Common myeloid progenitor, CD34-positive (primary cell): ENCODE measurements at regions not wholly inside any gene's neighbourhood (a gene's known extent, or its start where the extent isn't known, plus 50 kb on each side); places are given as distances from the start of the nearest gene placed in this dataset.

Experiments used
- CTCF ChIA-PET: fragments of 350-600 bp; sonication (Branson Sonifier 250); formaldehyde crosslinking; loops from one replicate; lab custom pipeline; 2021; ENCODE audit warnings: antibody characterized with exemption; lab: Charles Lee
- POLR2A ChIA-PET: fragments of 350-600 bp; sonication (Branson Sonifier 250); formaldehyde crosslinking; loops from one replicate; lab custom pipeline; 2021; ENCODE audit warnings: antibody characterized with exemption; lab: Charles Lee
- DNase-seq, 3 donors: peaks; one replicate each; pipeline versions ENCODE4 v3.0.0 to v3.0.0-alpha.2; 2013
- H3K27ac ChIP-seq, 2 experiments: 1 replicate in 1 of 2; 2 replicates in 1 of 2; pipeline ENCODE4 v1.7.0; 2013; ENCODE audit warnings: inconsistent platforms in 2 of 2, low read length in 2 of 2, mild to moderate bottlenecking in 2 of 2, low read depth in 1 of 2, moderate library complexity in 1 of 2; ENCODE audit not compliant: severe bottlenecking in 2 of 2, insufficient read depth in 1 of 2, poor library complexity in 1 of 2
- H3K27me3 ChIP-seq, 5 experiments: replicated peaks in 2 of 5; 1 replicate in 3 of 5; 2 replicates in 2 of 5; pipeline versions ENCODE4 v1.6.1 to v1.7.0; 2013; ENCODE audit warnings: low read length in 4 of 5, mild to moderate bottlenecking in 2 of 5, moderate library complexity in 2 of 5, inconsistent platforms in 1 of 5; ENCODE audit not compliant: insufficient read depth in 5 of 5, control insufficient read depth in 4 of 5
- H3K36me3 ChIP-seq, 4 experiments: 1 replicate in 2 of 4; 2 replicates in 2 of 4; pipeline versions ENCODE4 v1.6.1 to v1.7.0; 2013; ENCODE audit warnings: low read length in 3 of 4, control low read depth in 1 of 4, mild to moderate bottlenecking in 1 of 4; ENCODE audit not compliant: control insufficient read depth in 4 of 4, insufficient read depth in 4 of 4
- H3K4me1 ChIP-seq, 4 experiments: 1 replicate in 3 of 4; 2 replicates in 1 of 4; pipeline versions ENCODE4 v1.6.1 to v1.7.1; 2013; ENCODE audit warnings: low read length in 3 of 4, mild to moderate bottlenecking in 3 of 4, control low read depth in 1 of 4, inconsistent platforms in 1 of 4, moderate library complexity in 1 of 4; ENCODE audit not compliant: control insufficient read depth in 4 of 4, insufficient read depth in 4 of 4; ENCODE audit errors: control extremely low read depth in 1 of 4
- H3K4me3 ChIP-seq, 7 experiments: 1 replicate in 4 of 7; 2 replicates in 3 of 7; pipeline versions ENCODE4 v1.5.1 to v1.7.0; 2013; ENCODE audit warnings: mild to moderate bottlenecking in 7 of 7, low read length in 6 of 7, moderate library complexity in 6 of 7, inconsistent platforms in 2 of 7, low read depth in 2 of 7, control low read depth in 1 of 7; ENCODE audit not compliant: insufficient read depth in 4 of 7, control insufficient read depth in 1 of 7; ENCODE audit errors: extremely low read depth in 1 of 7
- H3K9me3 ChIP-seq, 5 experiments: 1 replicate in 4 of 5; 2 replicates in 1 of 5; pipeline versions ENCODE4 v1.6.1 to v1.7.1; 2013; ENCODE audit warnings: low read length in 4 of 5, mild to moderate bottlenecking in 2 of 5, inconsistent platforms in 1 of 5, low read depth in 1 of 5, moderate library complexity in 1 of 5; ENCODE audit not compliant: control insufficient read depth in 4 of 5, insufficient read depth in 2 of 5; ENCODE audit errors: control extremely low read depth in 1 of 5
- WGBS: methylation state at CpG from one replicate; pipeline ENCODE4 v1.1.5; 2013; ENCODE audit not compliant: insufficient coverage; 5-methylcytosine and 5-hydroxymethylcytosine counted together

- no peak for DNase-seq
- POLR2A ChIA-PET = no interaction called here
- Histone ChIP-seq H3K27ac (no peak overlapping the region), H3K36me3 (no peaks in the 10 kb centered on the region), H3K27me3 (no peaks in the 10 kb centered on the region), H3K9me3 (no peaks in the 10 kb centered on the region), H3K4me3 (no peak overlapping the region), H3K4me1 (no peaks in the 10 kb centered on the region)
- CTCF ChIA-PET = interaction anchor here (0.5 kb wide), 1 partner anchor 24 kb away, joined by 3 read pairs; no protein-coding TSS in a partner anchor
- WGBS = 100% methylated on average over 1 of the region's 2 CpGs
Measured at GRCh38 chr10:27440478-27440877, 63.6 kb upstream of the RAB18 start.

GRCh38 chr10:27440021-27440420 is 64.1 kb upstream of the RAB18 start:
- POLR2A ChIA-PET = no interaction called here

GRCh38 chr10:27439101-27439500 is 65.0 kb upstream of the RAB18 start:
- POLR2A ChIA-PET = no interaction called here
- Histone ChIP-seq H3K4me1 (no peaks in the 10 kb centered on the region), H3K9me3 (no peaks in the 10 kb centered on the region), H3K36me3 (no peaks in the 10 kb centered on the region), H3K4me3 (no peak overlapping the region), H3K27me3 (no peaks in the 10 kb centered on the region), H3K27ac (no peak overlapping the region)
- no peak for DNase-seq
- CTCF ChIA-PET = interaction anchor here (1.3 kb wide), 1 partner anchor 14 kb away, joined by 3 read pairs; no protein-coding TSS in a partner anchor
- no CpG with 5 or more reads among the region's 1 CpG for WGBS

More at GRCh38 chr10:27440021-27440420, 64.1 kb upstream of the RAB18 start:
- H3K9me3 ChIP-seq = no peaks in the 10 kb centered on the region
- CTCF ChIA-PET = interaction anchor here (0.5 to 1.3 kb wide), 3 partner anchors 15 to 801 kb away, joined by 3 read pairs; no protein-coding TSS in a partner anchor
- H3K36me3 ChIP-seq = no peaks in the 10 kb centered on the region
- H3K27ac ChIP-seq = no peak overlapping the region
- H3K27me3 ChIP-seq = no peaks in the 10 kb centered on the region
- no peaks in the 10 kb centered on the region for H3K4me1 ChIP-seq
- no peak for DNase-seq
- no peak overlapping the region for H3K4me3 ChIP-seq

GRCh38 chr10:27437775-27438174 is 66.3 kb upstream of the RAB18 start:
- no peak for DNase-seq
- no peaks in the 10 kb centered on the region for H3K9me3 ChIP-seq
- CTCF ChIA-PET = no interaction called here

GRCh38 chr10:27436710-27437109 is 67.4 kb upstream of the RAB18 start:
- Histone ChIP-seq H3K4me3 (no peak overlapping the region), H3K4me1 (no peaks in the 10 kb centered on the region), H3K36me3 (no peaks in the 10 kb centered on the region), H3K9me3 (no peaks in the 10 kb centered on the region), H3K27me3 (no peaks in the 10 kb centered on the region), H3K27ac (no peak overlapping the region)
- 92% methylated on average over 7 of the region's 8 CpGs for WGBS
- no peak for DNase-seq
- POLR2A ChIA-PET = no interaction called here
- CTCF ChIA-PET = interaction anchor here (2.3 kb wide), 1 partner anchor 9 kb away, joined by 9 read pairs; no protein-coding TSS in a partner anchor

More at GRCh38 chr10:27437775-27438174, 66.3 kb upstream of the RAB18 start:
- no peaks in the 10 kb centered on the region for H3K27me3 ChIP-seq
- POLR2A ChIA-PET = no interaction called here
- H3K36me3 ChIP-seq = no peaks in the 10 kb centered on the region
- H3K4me3 ChIP-seq = no peak overlapping the region
- no peak overlapping the region for H3K27ac ChIP-seq
- H3K4me1 ChIP-seq = no peaks in the 10 kb centered on the region

GRCh38 chr10:27433976-27434375 is 70.1 kb upstream of the RAB18 start:
- no peak overlapping the region for H3K4me3 ChIP-seq
- no peak overlapping the region for H3K27ac ChIP-seq
- ChIA-PET CTCF (no interaction called here), POLR2A (no interaction called here)
- WGBS = no CpG with 5 or more reads among the region's 2 CpGs
- no peaks in the 10 kb centered on the region for H3K36me3 ChIP-seq
- H3K9me3 ChIP-seq = no peaks in the 10 kb centered on the region
- no peaks in the 10 kb centered on the region for H3K4me1 ChIP-seq
- DNase-seq = no peak
- H3K27me3 ChIP-seq = no peaks in the 10 kb centered on the region

- POLR2A ChIA-PET = no interaction called here
- H3K27me3 ChIP-seq = no peaks in the 10 kb centered on the region
- no peaks in the 10 kb centered on the region for H3K4me1 ChIP-seq
- H3K36me3 ChIP-seq = no peaks in the 10 kb centered on the region
- peaks cover 0 to 5% (median 0%) of the 10 kb centered on the region in 5 experiments for H3K9me3 ChIP-seq
- DNase-seq = no peak
- no peak overlapping the region for H3K27ac ChIP-seq
- no peak overlapping the region for H3K4me3 ChIP-seq
- CTCF ChIA-PET = no interaction called here
- WGBS = 100% methylated on average over 1 of the region's 2 CpGs
Measured at GRCh38 chr10:27426948-27427467, 77.1 kb upstream of the RAB18 start.
